SK-N-SH treated with all-trans-retinoic acid at 6 μM for 48 hours (cell line): ENCODE measurements at regions not wholly inside any gene's neighbourhood (a gene's known extent, or its start where the extent isn't known, plus 50 kb on each side); places are given as distances from the start of the nearest gene placed in this dataset.

Experiments
- ARNTL ChIP-seq: fragments of 450-650 bp; formaldehyde crosslinking; IDR thresholded peaks from 2 replicates; pipeline ENCODE4 v1.5.0; 2020; ENCODE audit warnings: low read depth, mild to moderate bottlenecking, moderate library complexity, borderline replicate concordance
- CREB5 ChIP-seq: fragments of 250-450 bp; sonication (Bioruptor Pico); IDR thresholded peaks from 2 replicates; pipeline ENCODE4 v1.5.1; 2020; ENCODE audit warnings: low read depth, mild to moderate bottlenecking, moderate library complexity
- CSDC2 ChIP-seq: fragments of 250-450 bp; sonication (Bioruptor Pico); IDR thresholded peaks from 2 replicates; pipeline ENCODE4 v1.5.0; 2020; ENCODE audit warnings: mild to moderate bottlenecking, moderate library complexity
- ESRRG ChIP-seq: fragments of 250-450 bp; sonication (Bioruptor Pico); IDR thresholded peaks from 2 replicates; pipeline ENCODE4 v1.6.1; 2021; ENCODE audit warnings: mild to moderate bottlenecking
- GLIS3 ChIP-seq: fragments of 250-450 bp; sonication (Bioruptor Pico); IDR thresholded peaks from 2 replicates; pipeline ENCODE4 v1.5.0; 2020; ENCODE audit warnings: mild to moderate bottlenecking, moderate library complexity
- PPARA ChIP-seq: fragments of 250-450 bp; sonication (Bioruptor Pico); IDR thresholded peaks from 2 replicates; pipeline ENCODE4 v1.5.0; 2020; ENCODE audit warnings: mild to moderate bottlenecking, borderline replicate concordance
- RARB ChIP-seq: fragments of 250-450 bp; sonication (Bioruptor Pico); IDR thresholded peaks from 2 replicates; pipeline ENCODE4 v1.8.0; 2021; ENCODE audit warnings: mild to moderate bottlenecking, moderate library complexity
- TCF4 ChIP-seq: fragments of 250-450 bp; sonication (Bioruptor Pico); IDR thresholded peaks from 2 replicates; pipeline ENCODE4 v1.8.0; 2021; ENCODE audit warnings: mild to moderate bottlenecking, moderate library complexity, borderline replicate concordance
- TOX ChIP-seq: fragments of 250-450 bp; sonication (Bioruptor Pico); IDR thresholded peaks from 2 replicates; pipeline ENCODE4 v1.8.0; 2021; ENCODE audit warnings: mild to moderate bottlenecking, moderate library complexity, borderline replicate concordance
- ZC3H10 ChIP-seq: fragments of 250-450 bp; sonication (Bioruptor Pico); IDR thresholded peaks from 2 replicates; pipeline ENCODE4 v1.5.1; 2021; ENCODE audit warnings: mild to moderate bottlenecking, moderate library complexity
- ZFP3 ChIP-seq: fragments of 250-450 bp; sonication (Bioruptor Pico); IDR thresholded peaks from 2 replicates; pipeline ENCODE4 v1.5.0; 2020; ENCODE audit warnings: mild to moderate bottlenecking, moderate library complexity
- ZFP30 ChIP-seq: fragments of 450-650 bp; formaldehyde crosslinking; IDR thresholded peaks from 2 replicates; pipeline ENCODE4 v1.5.0; 2022; ENCODE audit warnings: mild to moderate bottlenecking, moderate library complexity

DNA sequence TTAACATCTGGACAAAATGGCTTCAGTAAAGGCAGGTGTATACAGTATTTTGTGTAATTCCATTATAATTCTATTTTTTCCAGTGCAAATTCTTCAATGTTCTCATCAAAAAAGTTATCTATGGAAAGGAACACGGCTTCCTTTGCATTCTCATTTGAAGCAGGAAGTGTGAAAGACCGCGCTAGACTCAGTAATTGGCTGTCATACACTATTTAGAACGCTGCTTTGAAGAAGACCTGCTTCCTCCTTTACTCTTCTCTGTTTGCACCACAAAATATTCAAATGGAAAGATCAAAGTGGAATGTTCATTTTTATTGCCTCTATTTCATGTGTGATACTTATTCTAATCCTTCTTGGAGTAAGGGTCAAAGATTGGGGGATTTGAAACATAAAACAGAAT is 883.7 kb downstream of the TSN start:
- TF ChIP-seq PPARA (CRISPR knock-in tag) (no peak), ESRRG (CRISPR knock-in tag) (no peak), TOX (CRISPR knock-in tag) (no peak), CSDC2 (CRISPR knock-in tag) (no peak), CREB5 (no peak), RARB (CRISPR knock-in tag) (no peak), ZFP30 (CRISPR knock-in tag) (no peak), GLIS3 (no peak), TCF4 (no peak), ZC3H10 (CRISPR knock-in tag) (no peak), ARNTL (CRISPR knock-in tag) (no peak), ZFP3 (CRISPR knock-in tag) (no peak)
